ENCODE measurements at regions not wholly inside any gene's neighbourhood (a gene's known extent, or its start where the extent isn't known, plus 50 kb on each side); places are given as distances from the start of the nearest gene placed in this dataset.

DNA sequence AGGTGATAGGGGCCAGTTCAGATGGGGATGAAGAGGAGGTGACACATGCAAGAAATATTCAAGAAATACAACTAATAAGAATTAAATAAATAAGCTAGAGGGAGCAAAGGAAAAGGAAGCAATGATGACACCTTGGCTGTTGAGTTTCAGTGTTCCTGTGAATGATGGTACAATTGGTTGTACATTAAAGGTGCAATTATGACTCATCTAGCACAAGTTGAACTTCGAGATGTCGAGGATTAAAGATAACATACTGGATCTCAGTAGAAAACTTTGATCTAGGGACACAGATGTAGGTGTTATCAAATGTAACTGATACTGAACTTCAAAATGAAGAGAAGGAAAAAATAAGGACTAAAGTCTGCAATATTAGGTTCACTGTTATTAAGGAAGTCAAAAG lies 760.6 kb upstream of the CHAC2 start:
- TF ChIP-seq POLR2A (IDR thresholded peaks at IDR 0.05; ENCODE audit: low read depth, low read length) (no peak), POLR2AphosphoS5 (IDR thresholded peaks at IDR 0.05; ENCODE audit: low read depth, low read length) (no peak), TAF1 (IDR thresholded peaks at IDR 0.05; ENCODE audit: low read depth, low read length) (no peak), SPI1 (IDR thresholded peaks at IDR 0.05; ENCODE audit: low read depth, low read length) (no peak), PAX5 (IDR thresholded peaks at IDR 0.05; ENCODE audit: insufficient read depth, low read length, severe bottlenecking) (no peak), POU2F2 (IDR thresholded peaks at IDR 0.05; ENCODE audit: low read depth, low read length) (no peak)

All from GM12891 (cell line).